GM12878 (cell line): ENCODE measurements at regions not wholly inside any gene's neighbourhood (a gene's known extent, or its start where the extent isn't known, plus 50 kb on each side); places are given as distances from the start of the nearest gene placed in this dataset.

Source experiments
- ATAC-seq: fragments of 200-7000 bp; cut with Tn5 transposase; 3 replicates; pipeline ENCODE4 v1.9.1; 2020; ENCODE audit warnings: mild to moderate bottlenecking, moderate library complexity
- BruUV-seq: library from RNA; stranded (reverse); fragments of 400-500 nt; replicated peaks from 2 replicates; lab custom pipeline; 2021; lab: Mats Ljungman, UMichigan
- CTCF ChIA-PET: fragments of 300-600 bp; sonication (Branson Sonifier 250); formaldehyde crosslinking; extraction: SDS; loops from one replicate; lab custom pipeline; 2021; ENCODE audit warnings: inconsistent platforms; lab: Yijun Ruan, JAX
- POLR2A ChIA-PET: fragments of 350-600 bp; formaldehyde crosslinking; extraction: SDS; loops from one replicate; lab custom pipeline; 2021; ENCODE audit warnings: inconsistent platforms; lab: Charles Lee
- RAD21 ChIA-PET: fragments of 300-600 bp; sonication (Branson Sonifier 250); formaldehyde crosslinking; loops from one replicate; lab custom pipeline; 2023; ENCODE audit warnings: antibody characterized with exemption; ENCODE audit not compliant: unreplicated experiment; lab: Charles Lee
- SMC1A ChIA-PET: fragments of 300-600 bp; sonication (Branson Sonifier 250); formaldehyde crosslinking; loops from one replicate; lab custom pipeline; 2023; ENCODE audit not compliant: unreplicated experiment, uncharacterized antibody; lab: Charles Lee
- DNase-seq: peaks from one replicate; pipeline ENCODE4 v3.0.0-alpha.2; 2011; ENCODE audit warnings: low read depth, low spot score
- FAIRE-seq: peaks from 3 replicates; lab custom pipeline; 2011; peaks lifted over from hg19 to GRCh38; lab: Jason Lieb, UNC
- H2AFZ ChIP-seq: 2 replicates; pipeline ENCODE4 v1.6.0; 2011; ENCODE audit warnings: low read depth, low read length, control low read depth; ENCODE audit not compliant: control insufficient read depth
- H3K27ac ChIP-seq: 2 replicates; pipeline ENCODE4 v1.5.1; 2011; ENCODE audit warnings: control low read depth; ENCODE audit not compliant: control insufficient read depth, insufficient read depth
- H3K27me3 ChIP-seq, 2 experiments: replicated peaks in 1 of 2; 2 replicates each; pipeline versions ENCODE4 v1.6.0 to v1.6.1; 2011; ENCODE audit warnings: low read length in 1 of 2; ENCODE audit not compliant: control insufficient read depth in 2 of 2, insufficient read depth in 2 of 2
- H3K36me3 ChIP-seq, 2 experiments: 2 replicates each; pipeline ENCODE4 v1.5.1; 2011; ENCODE audit warnings: low read length in 1 of 2; ENCODE audit not compliant: control insufficient read depth in 2 of 2, insufficient read depth in 2 of 2
- H3K4me1 ChIP-seq: 2 replicates; pipeline ENCODE4 v1.6.1; 2011; ENCODE audit warnings: mild to moderate bottlenecking, low read length, moderate library complexity, mixed read lengths; ENCODE audit not compliant: control insufficient read depth, insufficient read depth
- H3K4me2 ChIP-seq: 2 replicates; pipeline ENCODE4 v1.6.0; 2011; ENCODE audit warnings: control low read depth; ENCODE audit not compliant: control insufficient read depth, insufficient read depth
- H3K4me3 ChIP-seq: fragments of 200-600 bp; sonication (generic); 2 replicates; pipeline ENCODE4 v1.5.1; 2016
- H3K79me2 ChIP-seq: 2 replicates; pipeline ENCODE4 v1.6.0; 2011; ENCODE audit warnings: low read length; ENCODE audit not compliant: control insufficient read depth, insufficient read depth
- H3K9ac ChIP-seq: 2 replicates; pipeline ENCODE4 v1.8.0; 2011; ENCODE audit warnings: low read length, control low read depth, mixed read lengths; ENCODE audit not compliant: control insufficient read depth, insufficient read depth
- H3K9me3 ChIP-seq: replicated peaks from 3 replicates; pipeline ENCODE4 v1.5.1; 2011; ENCODE audit warnings: mild to moderate bottlenecking, low read length; ENCODE audit not compliant: control insufficient read depth, insufficient read depth
- H4K20me1 ChIP-seq: 2 replicates; pipeline ENCODE4 v1.6.0; 2011; ENCODE audit not compliant: control insufficient read depth, insufficient read depth
- CHD2 ChIP-seq: IDR thresholded peaks from 2 replicates; pipeline ENCODE4 v1.6.1; 2011; ENCODE audit warnings: low read depth, low read length, improper control_type of control experiment, borderline replicate concordance
- CREM ChIP-seq: IDR thresholded peaks from 2 replicates; pipeline ENCODE4 v1.6.1; 2014; ENCODE audit warnings: antibody characterized with exemption, low read depth
- E2F8 ChIP-seq: fragments of 450-650 bp; IDR thresholded peaks from 2 replicates; pipeline ENCODE4 v1.6.1; 2018; ENCODE audit warnings: mild to moderate bottlenecking, low read depth, moderate library complexity; ENCODE audit not compliant: partially characterized antibody
- IRF4 ChIP-seq: IDR thresholded peaks from 2 replicates; pipeline ENCODE4 v1.6.1; 2011; ENCODE audit warnings: low read depth, low read length
- JUNB ChIP-seq: IDR thresholded peaks from 2 replicates; pipeline ENCODE4 v1.6.1; 2016; ENCODE audit warnings: antibody characterized with exemption, mild to moderate bottlenecking
- MEF2A ChIP-seq: IDR thresholded peaks from 2 replicates; pipeline ENCODE4 v1.6.1; 2011; ENCODE audit warnings: low read depth, mild to moderate bottlenecking, low read length, moderate library complexity; ENCODE audit not compliant: insufficient read depth
- MTA3 ChIP-seq: IDR thresholded peaks from 2 replicates; pipeline ENCODE4 v1.6.1; 2012; ENCODE audit warnings: low read length, inconsistent platforms, borderline replicate concordance
- MYB ChIP-seq: fragments of 150-350 bp; IDR thresholded peaks from 2 replicates; pipeline ENCODE4 v1.6.1; 2014; ENCODE audit warnings: mild to moderate bottlenecking, low read depth, low read length, borderline replicate concordance
- MYC ChIP-seq: IDR thresholded peaks from 2 replicates; pipeline ENCODE4 v1.6.1; 2011; ENCODE audit warnings: mild to moderate bottlenecking, low read length, moderate library complexity, inconsistent platforms; ENCODE audit not compliant: insufficient read depth, insufficient replicate concordance, insufficient read length, severe bottlenecking
- NBN ChIP-seq: fragments of 450-650 bp; IDR thresholded peaks from 2 replicates; pipeline ENCODE4 v1.6.1; 2016
- NR2C2 ChIP-seq: IDR thresholded peaks from 2 replicates; pipeline ENCODE4 v1.6.1; 2011; ENCODE audit warnings: borderline replicate concordance, low read depth; ENCODE audit not compliant: control insufficient read depth, insufficient read length
- POLR2AphosphoS5 ChIP-seq: IDR thresholded peaks from 2 replicates; pipeline ENCODE4 v1.6.1; 2011; ENCODE audit warnings: mild to moderate bottlenecking, low read length, inconsistent platforms
- POU2F2 ChIP-seq: IDR thresholded peaks from 3 replicates; pipeline ENCODE4 v1.6.1; 2011; ENCODE audit warnings: low read depth, mild to moderate bottlenecking, low read length, borderline replicate concordance
- TARDBP ChIP-seq: IDR thresholded peaks from 2 replicates; pipeline ENCODE4 v1.6.1; 2016; ENCODE audit warnings: borderline replicate concordance
- TBL1XR1 ChIP-seq: IDR thresholded peaks from 2 replicates; pipeline ENCODE4 v1.6.1; 2012; ENCODE audit warnings: low read depth, low read length, improper control_type of control experiment
- ZNF622 ChIP-seq: fragments of 450-650 bp; IDR thresholded peaks from 2 replicates; pipeline ENCODE4 v1.6.1; 2017; ENCODE audit warnings: mild to moderate bottlenecking, inconsistent platforms
- ZSCAN29 ChIP-seq: fragments of 450-650 bp; IDR thresholded peaks from 2 replicates; pipeline ENCODE4 v1.6.1; 2017; ENCODE audit warnings: mild to moderate bottlenecking, moderate library complexity
- WGBS: methylation state at CpG from one replicate; pipeline ENCODE4 v1.1.6; 2016; ENCODE audit warnings: low lambda C conversion rate; ENCODE audit not compliant: insufficient replicate concordance, insufficient coverage; ENCODE audit errors: missing lambda C conversion rate; 5-methylcytosine and 5-hydroxymethylcytosine counted together
- in situ Hi-C: fragments of 300-500 bp; cut with MboI; formaldehyde crosslinking; loops from 9 replicates; pipeline ENCODE4 v1.14.3; 2018; ENCODE audit warnings: mixed read lengths
- intact Hi-C: fragments of 100-400 bp; cut with micrococcal nuclease; formaldehyde crosslinking; loops from one replicate; pipeline ENCODE4 v1.14.2; 2022; ENCODE audit not compliant: unreplicated experiment
- TF ChIP-seq, protein P1 (sequence below), 3 experiments: IDR thresholded peaks in 2 of 3; conservative IDR thresholded peaks in 1 of 3; 2 replicates each; pipeline ENCODE4 v1.5.1; 2011; ENCODE audit warnings: low read depth in 3 of 3, low read length in 3 of 3, mild to moderate bottlenecking in 3 of 3, control low read depth in 2 of 3, moderate library complexity in 2 of 3, inconsistent platforms in 1 of 3, mixed read lengths in 1 of 3; ENCODE audit not compliant: control insufficient read depth in 2 of 3, insufficient read depth in 1 of 3; ENCODE audit errors: extremely low read depth in 1 of 3

DNA sequence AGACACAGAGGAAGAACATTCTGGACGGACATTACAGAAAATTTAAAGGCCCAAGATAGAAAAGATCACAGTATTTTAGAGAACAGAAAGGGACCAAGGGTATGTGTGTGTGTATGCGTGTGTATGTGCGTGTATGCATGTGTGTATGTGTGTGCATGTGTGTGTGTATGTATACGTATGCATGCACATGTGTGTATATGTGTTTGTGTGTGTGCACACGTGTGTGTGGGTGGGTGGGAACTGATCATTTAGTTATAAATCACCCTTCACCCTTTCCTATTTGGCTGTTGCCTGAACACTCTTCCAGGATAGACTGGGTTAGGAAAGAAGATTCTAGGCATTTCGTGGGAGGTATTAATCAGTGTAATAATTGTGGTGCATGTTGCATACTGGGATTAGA is 634.4 kb downstream of the DHX35 start:
- ChIA-PET CTCF (no interaction called here), SMC1A (no interaction called here), POLR2A (no interaction called here), RAD21 (interaction anchor here (1.7 kb wide), 1 partner anchor 277 kb away, joined by 3 read pairs; no protein-coding TSS in a partner anchor)
- WGBS = 38% methylated on average over 6 of the region's 6 CpGs
- DNase-seq = no peak
- Histone ChIP-seq H2AFZ (no peak overlapping the region), H3K9me3 (no peaks in the 10 kb centered on the region), H3K4me3 (no peak overlapping the region), H3K27me3 (no peaks in the 10 kb centered on the region; a peak in 1 of 4 replicates), H3K4me2 (no peak overlapping the region), H3K4me1 (no peaks in the 10 kb centered on the region), H3K79me2 (no peaks in the 10 kb centered on the region), H3K36me3 (no peaks in the 10 kb centered on the region), H3K9ac (no peak overlapping the region), H4K20me1 (no peaks in the 10 kb centered on the region), H3K27ac (no peak overlapping the region)
- no peak for FAIRE-seq
- intact Hi-C loops (no loop called here), in situ Hi-C loops (no loop called here)
- no peak for ATAC-seq
- TF ChIP-seq ZSCAN29 (no peak), MEF2A (no peak), IRF4 (no peak), JUNB (no peak), NBN (no peak), TBL1XR1 (no peak), POLR2AphosphoS5 (no peak), MYC (no peak), E2F8 (no peak), MYB (no peak), CHD2 (no peak), POU2F2 (no peak), NR2C2 (no peak), TARDBP (no peak), ZNF622 (no peak), MTA3 (no peak), CREM (no peak)
- TF ChIP-seq, protein P1, sequence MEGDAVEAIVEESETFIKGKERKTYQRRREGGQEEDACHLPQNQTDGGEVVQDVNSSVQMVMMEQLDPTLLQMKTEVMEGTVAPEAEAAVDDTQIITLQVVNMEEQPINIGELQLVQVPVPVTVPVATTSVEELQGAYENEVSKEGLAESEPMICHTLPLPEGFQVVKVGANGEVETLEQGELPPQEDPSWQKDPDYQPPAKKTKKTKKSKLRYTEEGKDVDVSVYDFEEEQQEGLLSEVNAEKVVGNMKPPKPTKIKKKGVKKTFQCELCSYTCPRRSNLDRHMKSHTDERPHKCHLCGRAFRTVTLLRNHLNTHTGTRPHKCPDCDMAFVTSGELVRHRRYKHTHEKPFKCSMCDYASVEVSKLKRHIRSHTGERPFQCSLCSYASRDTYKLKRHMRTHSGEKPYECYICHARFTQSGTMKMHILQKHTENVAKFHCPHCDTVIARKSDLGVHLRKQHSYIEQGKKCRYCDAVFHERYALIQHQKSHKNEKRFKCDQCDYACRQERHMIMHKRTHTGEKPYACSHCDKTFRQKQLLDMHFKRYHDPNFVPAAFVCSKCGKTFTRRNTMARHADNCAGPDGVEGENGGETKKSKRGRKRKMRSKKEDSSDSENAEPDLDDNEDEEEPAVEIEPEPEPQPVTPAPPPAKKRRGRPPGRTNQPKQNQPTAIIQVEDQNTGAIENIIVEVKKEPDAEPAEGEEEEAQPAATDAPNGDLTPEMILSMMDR (IDR thresholded peaks at IDR 0.05 in 2 of 3, conservative IDR thresholded peaks at IDR 0.05 in 1 of 3; ENCODE audit: control insufficient read depth in 2 of 3, extremely low read depth in 1 of 3, insufficient read depth in 1 of 3, low read depth in 3 of 3, low read length in 3 of 3) = no peak
- BruUV-seq = no TSS peak
